ENCODE measurements at regions not wholly inside any gene's neighbourhood (a gene's known extent, or its start where the extent isn't known, plus 50 kb on each side); places are given as distances from the start of the nearest gene placed in this dataset.

DNA sequence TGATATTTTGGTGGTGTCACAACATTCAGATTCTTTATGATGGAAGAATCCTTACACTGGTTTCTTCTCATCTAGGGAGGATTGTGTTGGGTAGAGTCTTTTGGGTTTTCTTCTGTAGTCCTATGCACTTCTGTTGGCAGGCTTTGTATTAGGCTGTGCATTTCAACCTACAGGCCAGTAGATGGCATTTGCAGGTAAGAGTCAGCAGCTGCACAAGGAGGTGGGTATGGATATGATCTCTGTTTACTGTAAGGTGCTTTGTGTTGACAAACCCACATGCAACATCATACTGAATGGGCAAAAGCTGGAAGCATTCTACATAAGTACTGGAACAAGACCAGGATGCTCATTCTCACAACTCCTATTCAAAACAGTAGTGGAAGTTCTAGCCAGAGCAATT, 656.8 kb downstream of the METTL4 start:
- TF ChIP-seq ZNF232 (CRISPR knock-in tag; IDR thresholded peaks at IDR 0.05) (no peak), GRHL2 (CRISPR knock-in tag; IDR thresholded peaks at IDR 0.05; ENCODE audit: insufficient replicate concordance, severe bottlenecking) (no peak), CTCF (IDR thresholded peaks at IDR 0.05) (no peak), ATF6 (CRISPR knock-in tag; IDR thresholded peaks at IDR 0.05) (no peak), NR1H2 (CRISPR knock-in tag; IDR thresholded peaks at IDR 0.05) (no peak), ATF3 (CRISPR knock-in tag; conservative IDR thresholded peaks at IDR 0.05) (no peak), ATF2 (CRISPR knock-in tag; IDR thresholded peaks at IDR 0.05; ENCODE audit: borderline replicate concordance, low read depth) (no peak), ZNF121 (CRISPR knock-in tag; IDR thresholded peaks at IDR 0.05) (no peak), FOXK1 (CRISPR knock-in tag; IDR thresholded peaks at IDR 0.05) (no peak), KAT7 (CRISPR knock-in tag; IDR thresholded peaks at IDR 0.05; ENCODE audit: borderline replicate concordance) (no peak), TEAD4 (CRISPR knock-in tag; IDR thresholded peaks at IDR 0.05) (no peak), SP1 (CRISPR knock-in tag; conservative IDR thresholded peaks at IDR 0.05) (no peak)
- TF ChIP-seq, protein P1, sequence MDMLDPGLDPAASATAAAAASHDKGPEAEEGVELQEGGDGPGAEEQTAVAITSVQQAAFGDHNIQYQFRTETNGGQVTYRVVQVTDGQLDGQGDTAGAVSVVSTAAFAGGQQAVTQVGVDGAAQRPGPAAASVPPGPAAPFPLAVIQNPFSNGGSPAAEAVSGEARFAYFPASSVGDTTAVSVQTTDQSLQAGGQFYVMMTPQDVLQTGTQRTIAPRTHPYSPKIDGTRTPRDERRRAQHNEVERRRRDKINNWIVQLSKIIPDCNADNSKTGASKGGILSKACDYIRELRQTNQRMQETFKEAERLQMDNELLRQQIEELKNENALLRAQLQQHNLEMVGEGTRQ (CRISPR knock-in tag; IDR thresholded peaks at IDR 0.05), result no peak
- TF ChIP-seq, protein P2, sequence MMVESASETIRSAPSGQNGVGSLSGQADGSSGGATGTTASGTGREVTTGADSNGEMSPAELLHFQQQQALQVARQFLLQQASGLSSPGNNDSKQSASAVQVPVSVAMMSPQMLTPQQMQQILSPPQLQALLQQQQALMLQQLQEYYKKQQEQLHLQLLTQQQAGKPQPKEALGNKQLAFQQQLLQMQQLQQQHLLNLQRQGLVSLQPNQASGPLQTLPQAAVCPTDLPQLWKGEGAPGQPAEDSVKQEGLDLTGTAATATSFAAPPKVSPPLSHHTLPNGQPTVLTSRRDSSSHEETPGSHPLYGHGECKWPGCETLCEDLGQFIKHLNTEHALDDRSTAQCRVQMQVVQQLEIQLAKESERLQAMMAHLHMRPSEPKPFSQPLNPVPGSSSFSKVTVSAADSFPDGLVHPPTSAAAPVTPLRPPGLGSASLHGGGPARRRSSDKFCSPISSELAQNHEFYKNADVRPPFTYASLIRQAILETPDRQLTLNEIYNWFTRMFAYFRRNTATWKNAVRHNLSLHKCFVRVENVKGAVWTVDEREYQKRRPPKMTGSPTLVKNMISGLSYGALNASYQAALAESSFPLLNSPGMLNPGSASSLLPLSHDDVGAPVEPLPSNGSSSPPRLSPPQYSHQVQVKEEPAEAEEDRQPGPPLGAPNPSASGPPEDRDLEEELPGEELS (CRISPR knock-in tag; IDR thresholded peaks at IDR 0.05), result no peak

Measured in WTC11 (cell line).